ENCODE measurements at regions not wholly inside any gene's neighbourhood (a gene's known extent, or its start where the extent isn't known, plus 50 kb on each side); places are given as distances from the start of the nearest gene placed in this dataset.

DNA sequence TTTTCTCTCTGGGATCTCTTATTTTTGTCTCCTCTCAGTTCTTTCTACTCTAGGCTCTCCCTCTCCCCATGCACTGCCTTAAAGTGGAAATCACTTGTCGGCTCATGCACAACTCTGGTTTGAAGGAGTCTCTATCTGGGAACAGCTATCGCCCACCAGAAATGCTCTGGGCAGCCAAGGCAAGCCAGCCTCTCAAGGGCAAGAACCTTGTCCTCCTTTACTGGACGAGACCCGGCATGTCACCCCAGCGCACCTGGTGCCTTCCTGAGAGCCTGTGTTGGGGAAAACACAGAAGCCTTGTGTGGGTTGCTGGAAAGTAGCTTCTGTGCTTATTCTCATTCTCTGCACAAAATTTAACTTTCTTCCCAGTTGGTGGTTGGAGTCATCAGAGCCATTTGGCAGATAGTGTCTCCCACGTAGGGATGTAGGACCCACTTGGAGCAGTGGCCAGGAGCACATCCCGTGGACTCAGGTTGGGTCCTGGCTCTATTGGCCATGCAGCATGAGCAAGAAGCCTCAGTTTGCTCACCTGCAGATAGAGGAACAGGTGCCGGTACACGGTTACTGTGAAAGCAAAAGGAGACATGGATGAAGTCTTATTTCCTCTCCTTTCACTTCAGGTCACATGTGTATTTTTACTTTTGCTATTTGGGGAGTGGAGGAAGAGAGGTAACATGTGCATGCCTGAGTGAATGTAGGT is 165.3 kb downstream of the IRX2 start:
- no peak for FAIRE-seq
- TF ChIP-seq, protein P1, sequence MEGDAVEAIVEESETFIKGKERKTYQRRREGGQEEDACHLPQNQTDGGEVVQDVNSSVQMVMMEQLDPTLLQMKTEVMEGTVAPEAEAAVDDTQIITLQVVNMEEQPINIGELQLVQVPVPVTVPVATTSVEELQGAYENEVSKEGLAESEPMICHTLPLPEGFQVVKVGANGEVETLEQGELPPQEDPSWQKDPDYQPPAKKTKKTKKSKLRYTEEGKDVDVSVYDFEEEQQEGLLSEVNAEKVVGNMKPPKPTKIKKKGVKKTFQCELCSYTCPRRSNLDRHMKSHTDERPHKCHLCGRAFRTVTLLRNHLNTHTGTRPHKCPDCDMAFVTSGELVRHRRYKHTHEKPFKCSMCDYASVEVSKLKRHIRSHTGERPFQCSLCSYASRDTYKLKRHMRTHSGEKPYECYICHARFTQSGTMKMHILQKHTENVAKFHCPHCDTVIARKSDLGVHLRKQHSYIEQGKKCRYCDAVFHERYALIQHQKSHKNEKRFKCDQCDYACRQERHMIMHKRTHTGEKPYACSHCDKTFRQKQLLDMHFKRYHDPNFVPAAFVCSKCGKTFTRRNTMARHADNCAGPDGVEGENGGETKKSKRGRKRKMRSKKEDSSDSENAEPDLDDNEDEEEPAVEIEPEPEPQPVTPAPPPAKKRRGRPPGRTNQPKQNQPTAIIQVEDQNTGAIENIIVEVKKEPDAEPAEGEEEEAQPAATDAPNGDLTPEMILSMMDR (IDR thresholded peaks at IDR 0.05; ENCODE audit: insufficient read depth, missing control alignments): no peak
- DNase-seq (ENCODE audit: insufficient read length, low spot score): no peak

DNA sequence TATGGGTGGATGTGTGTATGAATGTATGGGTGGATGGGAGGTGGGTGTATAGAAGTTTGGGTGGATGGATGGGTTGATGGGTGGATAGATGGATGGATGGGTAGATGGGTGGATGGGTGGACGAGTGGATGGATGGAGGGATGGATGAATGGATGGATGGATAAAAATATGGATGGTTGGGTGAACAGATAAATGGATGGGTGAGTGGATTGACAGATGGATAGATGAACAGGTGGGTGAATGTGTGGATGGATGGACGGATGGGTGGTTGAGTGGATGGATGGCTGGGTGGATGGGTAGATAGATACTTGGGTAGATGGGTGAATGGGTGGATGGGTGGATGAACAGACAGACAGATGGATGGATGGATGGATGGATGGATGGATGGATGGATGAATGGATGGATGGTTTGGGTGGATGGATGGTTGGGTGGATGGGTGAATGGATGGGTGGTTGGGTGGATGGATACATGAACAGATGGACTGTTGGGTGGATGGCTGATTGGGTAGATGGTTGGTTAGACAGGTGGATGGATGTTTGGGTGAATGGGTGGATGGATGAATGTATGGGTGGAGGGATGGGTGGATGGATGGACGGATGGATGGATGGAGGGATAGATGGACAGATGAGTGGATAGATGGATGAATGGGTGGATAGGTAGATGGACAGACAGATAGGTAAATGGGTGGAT is 166.8 kb downstream of the IRX2 start:
- DNase-seq (ENCODE audit: insufficient read length, low spot score) (no peak), FAIRE-seq (no peak)
- TF ChIP-seq, protein P1 (IDR thresholded peaks at IDR 0.05; ENCODE audit: insufficient read depth, missing control alignments): no peak

DNA sequence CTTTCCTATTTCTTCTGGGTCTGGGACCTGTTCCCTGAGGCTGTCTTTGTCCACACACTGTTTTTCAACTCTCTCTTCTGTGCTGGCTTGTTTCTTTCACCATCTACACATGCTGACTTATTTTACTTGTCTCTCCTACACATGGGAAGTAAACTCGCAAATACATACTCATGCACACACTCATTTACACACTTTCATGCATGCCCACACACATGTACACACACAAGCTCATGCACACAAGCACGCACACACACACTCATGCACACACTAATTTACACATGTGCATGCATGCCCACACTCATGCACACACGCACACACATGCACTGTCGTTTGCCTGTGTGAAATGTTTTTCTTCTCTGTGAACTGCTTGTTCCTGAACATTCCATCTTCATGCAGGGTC is 169.0 kb downstream of the IRX2 start:
- DNase-seq (ENCODE audit: insufficient read length, low spot score): no peak
- TF ChIP-seq, protein P1 (IDR thresholded peaks at IDR 0.05; ENCODE audit: insufficient read depth, missing control alignments): no peak
- no peak for FAIRE-seq

- TF ChIP-seq, protein P1 (IDR thresholded peaks at IDR 0.05; ENCODE audit: insufficient read depth, missing control alignments): no peak
- DNase-seq (ENCODE audit: insufficient read length, low spot score) (no peak), FAIRE-seq (no peak)
Observed at GRCh38 chr5:2582106-2582505, 169.4 kb downstream of the IRX2 start.

DNA sequence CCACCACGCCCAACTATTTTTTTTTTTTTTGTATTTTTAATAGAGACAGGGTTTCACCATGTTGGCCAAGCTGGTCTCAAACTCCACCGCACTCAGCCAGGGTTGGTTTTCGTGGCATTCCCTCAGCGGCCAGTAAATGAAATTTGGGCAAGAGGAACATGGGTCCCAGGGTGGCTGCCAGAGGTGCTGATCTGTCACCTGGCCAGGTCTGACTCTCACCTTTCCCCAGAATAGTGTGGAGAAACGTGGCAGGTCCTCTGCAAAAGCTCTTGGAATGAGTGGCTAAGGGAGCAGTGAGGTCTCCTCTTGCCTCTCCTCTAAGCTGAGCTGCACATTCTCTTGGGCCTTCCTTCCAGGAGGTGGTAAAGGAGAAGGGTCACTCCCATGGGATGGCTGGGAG is 170.1 kb downstream of the IRX2 start:
- no peak for FAIRE-seq
- no peak for DNase-seq (ENCODE audit: insufficient read length, low spot score)
- TF ChIP-seq, protein P1 (IDR thresholded peaks at IDR 0.05; ENCODE audit: insufficient read depth, missing control alignments): no peak

- DNase-seq (ENCODE audit: insufficient read length, low spot score) (no peak), FAIRE-seq (no peak)
- TF ChIP-seq, protein P1 (IDR thresholded peaks at IDR 0.05; ENCODE audit: insufficient read depth, missing control alignments): no peak
Observed at GRCh38 chr5:2579126-2579525, 172.4 kb downstream of the IRX2 start.

Data from D721Med (cell line).